Smooth muscle cell (in vitro differentiated cells): ENCODE measurements at regions not wholly inside any gene's neighbourhood (a gene's known extent, or its start where the extent isn't known, plus 50 kb on each side); places are given as distances from the start of the nearest gene placed in this dataset.

Source experiments
- DNase-seq: peaks from one replicate; lab custom pipeline; 2025; ENCODE audit not compliant: unreplicated experiment; lab: John Stamatoyannopoulos, UW
- H2AFZ ChIP-seq: fragments of 200-600 bp; sonication (generic); 2 replicates; pipeline ENCODE4 v1.6.0; 2016; ENCODE audit warnings: antibody characterized with exemption, low read depth, mild to moderate bottlenecking
- H3F3A ChIP-seq: fragments of 200-600 bp; sonication (generic); 2 replicates; pipeline ENCODE4 v1.6.0; 2017; ENCODE audit warnings: antibody characterized with exemption, low read depth
- H3K27ac ChIP-seq: fragments of 200-600 bp; sonication (generic); 2 replicates; pipeline ENCODE4 v1.5.1; 2016; ENCODE audit warnings: low read depth, mild to moderate bottlenecking
- H3K27me3 ChIP-seq: fragments of 200-600 bp; sonication (generic); 2 replicates; pipeline ENCODE4 v1.6.1; 2016; ENCODE audit warnings: low read depth, mild to moderate bottlenecking
- H3K36me3 ChIP-seq: fragments of 200-600 bp; sonication (generic); 2 replicates; pipeline ENCODE4 v1.5.1; 2016; ENCODE audit warnings: low read depth
- H3K4me1 ChIP-seq: fragments of 200-600 bp; sonication (generic); 2 replicates; pipeline ENCODE4 v1.5.1; 2016; ENCODE audit warnings: low read depth
- H3K4me2 ChIP-seq: fragments of 200-600 bp; sonication (generic); 2 replicates; pipeline ENCODE4 v1.6.0; 2016; ENCODE audit warnings: mild to moderate bottlenecking
- H3K4me3 ChIP-seq: fragments of 200-600 bp; sonication (generic); 2 replicates; pipeline ENCODE4 v1.5.1; 2016; ENCODE audit warnings: mild to moderate bottlenecking
- H3K79me2 ChIP-seq: fragments of 200-600 bp; sonication (generic); 2 replicates; pipeline ENCODE4 v1.6.0; 2016; ENCODE audit warnings: low read depth, mild to moderate bottlenecking
- H3K9ac ChIP-seq: fragments of 200-600 bp; sonication (generic); 2 replicates; pipeline ENCODE4 v1.6.0; 2016; ENCODE audit warnings: low read depth
- H3K9me3 ChIP-seq: fragments of 200-600 bp; sonication (generic); replicated peaks from 2 replicates; pipeline ENCODE4 v1.5.1; 2016; ENCODE audit warnings: low read depth
- H4K20me1 ChIP-seq: fragments of 200-600 bp; sonication (generic); 2 replicates; pipeline ENCODE4 v1.6.0; 2016; ENCODE audit warnings: low read depth
- WGBS: methylation state at CpG from one replicate; pipeline ENCODE4 v1.1.7; 2016; ENCODE audit warnings: low lambda C conversion rate; 5-methylcytosine and 5-hydroxymethylcytosine counted together
- TF ChIP-seq, protein P1 (sequence below): fragments of 200-600 bp; sonication (generic); IDR thresholded peaks from 2 replicates; pipeline ENCODE4 v1.5.1; 2017; ENCODE audit warnings: borderline replicate concordance, mild to moderate bottlenecking, antibody characterized with exemption; ENCODE audit not compliant: insufficient read depth, poor library complexity, severe bottlenecking

DNA sequence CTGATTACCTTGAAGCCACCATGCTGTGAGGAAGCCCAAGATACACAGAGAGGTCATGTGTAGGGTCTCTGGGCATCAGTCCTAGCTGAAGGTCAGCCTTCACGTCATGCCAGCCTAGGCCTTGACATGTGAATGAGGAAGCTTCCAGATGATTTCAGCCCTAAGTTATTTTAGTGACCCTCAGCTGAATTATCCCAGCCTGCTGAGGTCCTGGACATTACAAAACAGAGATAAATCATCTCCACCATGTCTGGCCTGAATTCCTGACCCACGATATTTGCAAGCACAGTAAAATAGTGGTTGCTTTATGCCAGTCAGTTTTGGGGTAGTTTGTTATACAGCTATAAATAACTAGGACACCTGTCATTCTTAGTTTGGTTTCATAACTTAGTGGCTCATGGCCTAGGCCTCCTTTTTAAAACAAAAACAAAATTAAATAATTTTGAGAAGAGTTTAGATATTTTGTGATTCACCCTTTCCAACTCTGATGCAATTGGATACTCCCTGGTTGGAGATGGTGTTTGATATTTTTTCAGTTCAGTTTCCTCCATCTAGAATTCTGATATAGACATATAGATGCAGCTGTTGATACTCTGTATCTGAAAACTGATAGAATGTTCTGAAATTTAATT lies 571.3 kb upstream of the CLINT1 start:
- H3K36me3 ChIP-seq: no peaks in the 10 kb centered on the region
- TF ChIP-seq, protein P1, sequence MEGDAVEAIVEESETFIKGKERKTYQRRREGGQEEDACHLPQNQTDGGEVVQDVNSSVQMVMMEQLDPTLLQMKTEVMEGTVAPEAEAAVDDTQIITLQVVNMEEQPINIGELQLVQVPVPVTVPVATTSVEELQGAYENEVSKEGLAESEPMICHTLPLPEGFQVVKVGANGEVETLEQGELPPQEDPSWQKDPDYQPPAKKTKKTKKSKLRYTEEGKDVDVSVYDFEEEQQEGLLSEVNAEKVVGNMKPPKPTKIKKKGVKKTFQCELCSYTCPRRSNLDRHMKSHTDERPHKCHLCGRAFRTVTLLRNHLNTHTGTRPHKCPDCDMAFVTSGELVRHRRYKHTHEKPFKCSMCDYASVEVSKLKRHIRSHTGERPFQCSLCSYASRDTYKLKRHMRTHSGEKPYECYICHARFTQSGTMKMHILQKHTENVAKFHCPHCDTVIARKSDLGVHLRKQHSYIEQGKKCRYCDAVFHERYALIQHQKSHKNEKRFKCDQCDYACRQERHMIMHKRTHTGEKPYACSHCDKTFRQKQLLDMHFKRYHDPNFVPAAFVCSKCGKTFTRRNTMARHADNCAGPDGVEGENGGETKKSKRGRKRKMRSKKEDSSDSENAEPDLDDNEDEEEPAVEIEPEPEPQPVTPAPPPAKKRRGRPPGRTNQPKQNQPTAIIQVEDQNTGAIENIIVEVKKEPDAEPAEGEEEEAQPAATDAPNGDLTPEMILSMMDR: no peak
- no peak overlapping the region for H2AFZ ChIP-seq
- H3K4me3 ChIP-seq: no peak overlapping the region
- H3K79me2 ChIP-seq: no peaks in the 10 kb centered on the region
- H3K4me1 ChIP-seq: no peaks in the 10 kb centered on the region
- H3K27ac ChIP-seq: no peak overlapping the region
- H3K4me2 ChIP-seq: no peak overlapping the region
- H3F3A ChIP-seq: no peaks in the 10 kb centered on the region
- H3K27me3 ChIP-seq: no peaks in the 10 kb centered on the region
- no peak for DNase-seq
- WGBS: 64% methylated on average over 2 of the region's 2 CpGs
- no peaks in the 10 kb centered on the region for H3K9me3 ChIP-seq
- H3K9ac ChIP-seq: no peak overlapping the region
- no peaks in the 10 kb centered on the region for H4K20me1 ChIP-seq

DNA sequence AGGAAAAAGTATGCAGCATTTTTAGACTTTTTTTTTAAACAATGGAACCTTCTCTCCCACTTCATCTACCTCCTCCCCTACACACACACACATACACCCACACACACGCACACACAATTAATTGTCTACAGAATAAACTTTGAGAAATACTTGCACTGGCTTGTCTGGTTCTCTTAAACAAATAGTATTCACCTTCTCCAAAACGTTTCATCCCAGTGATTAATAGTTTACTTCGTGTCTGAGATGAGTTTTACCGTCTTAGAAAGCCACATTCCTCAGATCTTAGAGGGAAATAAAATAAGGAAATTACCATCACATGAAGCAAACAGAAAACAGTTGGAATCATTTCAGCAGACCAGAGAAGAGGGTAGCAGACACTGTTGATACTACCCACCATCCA lies 570.6 kb upstream of the CLINT1 start:
- H3K27ac ChIP-seq: no peak overlapping the region
- no peak for DNase-seq
- H3K36me3 ChIP-seq: no peaks in the 10 kb centered on the region
- H3K27me3 ChIP-seq: no peaks in the 10 kb centered on the region
- no peaks in the 10 kb centered on the region for H3F3A ChIP-seq
- H3K79me2 ChIP-seq: no peaks in the 10 kb centered on the region
- H3K4me3 ChIP-seq: no peak overlapping the region
- 60% methylated on average over 4 of the region's 4 CpGs for WGBS
- no peaks in the 10 kb centered on the region for H3K4me1 ChIP-seq
- H3K9me3 ChIP-seq: no peaks in the 10 kb centered on the region
- TF ChIP-seq, protein P1: no peak
- no peak overlapping the region for H3K9ac ChIP-seq
- no peaks in the 10 kb centered on the region for H4K20me1 ChIP-seq
- H3K4me2 ChIP-seq: no peak overlapping the region
- no peak overlapping the region for H2AFZ ChIP-seq

DNA sequence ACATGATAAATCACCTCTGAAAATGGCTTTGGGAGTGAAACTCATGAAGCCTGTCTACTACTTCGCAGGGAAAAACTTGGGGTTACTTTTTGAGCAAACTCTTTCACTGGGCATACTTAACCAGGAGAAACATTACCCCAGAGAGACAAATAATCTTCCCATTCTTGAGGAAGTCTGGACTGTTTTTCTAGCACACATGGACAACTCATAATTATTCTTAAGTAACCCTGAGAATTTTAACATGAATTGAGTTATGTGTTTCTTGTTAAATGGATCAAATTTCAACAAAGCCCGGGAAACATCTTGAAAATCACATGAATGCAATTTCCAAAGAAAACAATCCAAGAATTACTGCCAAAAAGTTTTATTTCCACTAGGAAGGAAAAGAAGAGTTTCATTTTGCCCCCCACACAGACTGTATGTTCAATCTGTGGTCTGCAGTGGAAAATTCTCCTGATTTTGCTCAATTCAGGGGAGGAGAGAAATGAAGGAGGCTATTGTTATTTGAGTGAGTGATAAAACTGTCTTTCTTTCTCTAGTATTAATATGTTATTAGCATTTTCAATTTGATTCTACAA lies 564.8 kb upstream of the CLINT1 start:
- 85% methylated on average over 2 of the region's 2 CpGs for WGBS
- H3K4me3 ChIP-seq: no peak overlapping the region
- no peak overlapping the region for H2AFZ ChIP-seq
- H3K9ac ChIP-seq: no peak overlapping the region
- DNase-seq: no peak
- H3K4me1 ChIP-seq: no peaks in the 10 kb centered on the region
- no peaks in the 10 kb centered on the region for H3F3A ChIP-seq
- no peaks in the 10 kb centered on the region for H3K9me3 ChIP-seq
- TF ChIP-seq, protein P1: no peak
- no peak overlapping the region for H3K4me2 ChIP-seq
- H3K36me3 ChIP-seq: no peaks in the 10 kb centered on the region
- no peak overlapping the region for H3K27ac ChIP-seq
- no peaks in the 10 kb centered on the region for H4K20me1 ChIP-seq
- no peaks in the 10 kb centered on the region for H3K27me3 ChIP-seq
- H3K79me2 ChIP-seq: no peaks in the 10 kb centered on the region
